Keratinocyte (primary cell): ENCODE measurements at regions not wholly inside any gene's neighbourhood (a gene's known extent, or its start where the extent isn't known, plus 50 kb on each side); places are given as distances from the start of the nearest gene placed in this dataset.

Experiments
- CTCF ChIP-seq, 3 experiments: IDR thresholded peaks in 1 of 3; conservative IDR thresholded peaks in 1 of 3; optimal IDR thresholded peaks in 1 of 3; 2 replicates in 2 of 3; 3 replicates in 1 of 3; pipeline versions ENCODE3 to v1.5.1; 2011; ENCODE audit warnings: low read length in 3 of 3, mild to moderate bottlenecking in 3 of 3, moderate library complexity in 2 of 3, control low read depth in 1 of 3, inconsistent platforms in 1 of 3; ENCODE audit not compliant: insufficient read depth in 2 of 3; ENCODE audit errors: extremely low read depth in 1 of 3
- EZH2 ChIP-seq: IDR thresholded peaks from one replicate; pipeline ENCODE4 v1.6.1; 2012; ENCODE audit warnings: inconsistent platforms, mild to moderate bottlenecking, low read length, moderate library complexity

DNA sequence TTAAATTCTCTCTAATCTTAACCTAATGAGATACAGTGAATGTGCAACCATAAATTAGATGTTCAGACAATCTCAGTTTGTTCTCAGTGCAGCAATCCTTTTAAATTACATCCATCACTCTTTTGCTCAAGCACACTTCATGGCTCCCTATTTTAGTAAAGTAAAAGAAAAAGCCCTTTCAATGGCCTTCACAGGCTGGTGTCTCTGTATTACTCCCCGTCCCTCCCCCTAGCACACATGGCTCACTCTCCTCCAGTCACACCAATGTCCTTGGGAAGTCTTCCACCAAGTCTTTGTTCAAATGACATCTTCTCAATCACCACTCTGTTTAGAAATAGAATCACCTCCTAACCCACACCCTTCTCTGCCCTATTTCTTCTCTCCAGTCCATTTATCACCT lies 60.3 kb upstream of the RGS7 start:
- no peak for TF ChIP-seq EZH2
- no peak for TF ChIP-seq CTCF (optimal IDR thresholded peaks at IDR 0.05 in 1 of 3, IDR thresholded peaks at IDR 0.05 in 1 of 3, conservative IDR thresholded peaks at IDR 0.05 in 1 of 3; ENCODE audit: extremely low read depth in 1 of 3, insufficient read depth in 2 of 3, low read length in 3 of 3)
